A549 (cell line): ENCODE measurements at regions not wholly inside any gene's neighbourhood (a gene's known extent, or its start where the extent isn't known, plus 50 kb on each side); places are given as distances from the start of the nearest gene placed in this dataset.

Source experiments
- ATAC-seq, 2 experiments: fragments of 200-7000 bp in 1 of 2; fragments of >200 bp in 1 of 2; cut with Nextera tagmentation in 1 of 2; cut with Tn5 transposase in 1 of 2; 3 replicates each; pipeline versions ENCODE4 v1.8.0 to v1.9.1; 2018 to 2020; ENCODE audit warnings: mild to moderate bottlenecking in 1 of 2, moderate library complexity in 1 of 2
- CTCF ChIA-PET: fragments of 300-600 bp; sonication (Branson Sonifier 250); formaldehyde crosslinking; extraction: SDS; loops from one replicate; lab custom pipeline; 2021; ENCODE audit warnings: antibody characterized with exemption, inconsistent platforms; lab: Yijun Ruan, JAX
- POLR2A ChIA-PET: fragments of 350-600 bp; formaldehyde crosslinking; extraction: SDS; loops from one replicate; lab custom pipeline; 2021; ENCODE audit warnings: antibody characterized with exemption, inconsistent platforms; lab: Yijun Ruan, JAX
- DNase-seq, 2 experiments: peaks; one replicate each; pipeline versions ENCODE4 v3.0.0 to v3.0.0-alpha.2; 2011 to 2016; ENCODE audit warnings: low read depth in 1 of 2, low spot score in 1 of 2
- FAIRE-seq: peaks from 2 replicates; lab custom pipeline; 2011; peaks lifted over from hg19 to GRCh38; lab: Jason Lieb, UNC
- H3K27ac ChIP-seq, 2 experiments: fragments of >200 bp; sonication (Bioruptor Twin); formaldehyde crosslinking; 3 replicates each; pipeline ENCODE4 v1.5.1; 2016 to 2017
- H3K4me1 ChIP-seq: fragments of >200 bp; sonication (Bioruptor Twin); formaldehyde crosslinking; 3 replicates; pipeline ENCODE4 v1.6.1; 2016
- H3K4me2 ChIP-seq: fragments of >200 bp; sonication (Bioruptor Twin); formaldehyde crosslinking; 3 replicates; pipeline ENCODE4 v1.6.1; 2016
- H3K4me3 ChIP-seq: fragments of >200 bp; sonication (Bioruptor Twin); formaldehyde crosslinking; 3 replicates; pipeline ENCODE4 v1.5.1; 2016
- H3K9me3 ChIP-seq: fragments of >200 bp; sonication (Bioruptor Twin); formaldehyde crosslinking; 3 replicates; pipeline ENCODE4 v1.6.1; 2016
- BHLHE40 ChIP-seq: IDR thresholded peaks from 2 replicates; pipeline ENCODE4 v1.6.1; 2012; ENCODE audit warnings: low read depth, low read length, inconsistent platforms
- CBX2 ChIP-seq: fragments of 200-600 bp; sonication (generic); IDR thresholded peaks from 2 replicates; pipeline ENCODE4 v1.6.1; 2016; ENCODE audit warnings: low read depth, mild to moderate bottlenecking, borderline replicate concordance
- CBX8 ChIP-seq: fragments of 200-600 bp; sonication (generic); IDR thresholded peaks from 2 replicates; pipeline ENCODE4 v1.6.1; 2016
- CHD2 ChIP-seq: fragments of 150-350 bp; IDR thresholded peaks from 2 replicates; pipeline ENCODE4 v1.6.1; 2014; ENCODE audit warnings: low read length; ENCODE audit not compliant: partially characterized antibody
- CHD4 ChIP-seq: fragments of 200-600 bp; sonication (generic); IDR thresholded peaks from 2 replicates; pipeline ENCODE4 v1.6.1; 2016; ENCODE audit warnings: antibody characterized with exemption, mild to moderate bottlenecking, borderline replicate concordance
- ESRRA ChIP-seq: fragments of 150-350 bp; IDR thresholded peaks from 2 replicates; pipeline ENCODE4 v1.6.1; 2014; ENCODE audit warnings: mild to moderate bottlenecking, low read length, borderline replicate concordance
- FOSL2 ChIP-seq, 2 experiments: fragments of 450-650 bp in 1 of 2; fragments of >200 bp in 1 of 2; sonication (Bioruptor Twin) in 1 of 2; formaldehyde crosslinking; IDR thresholded peaks; 2 replicates each; pipeline versions ENCODE4 v1.5.0 to v1.6.1; 2016 to 2020; ENCODE audit warnings: mild to moderate bottlenecking in 1 of 2, moderate library complexity in 1 of 2
- FOXS1 ChIP-seq: fragments of 250-450 bp; sonication (Bioruptor Pico); IDR thresholded peaks from 2 replicates; pipeline ENCODE4 v1.5.0; 2020; ENCODE audit warnings: mild to moderate bottlenecking, moderate library complexity
- HES2 ChIP-seq: fragments of >200 bp; sonication (Bioruptor Twin); formaldehyde crosslinking; IDR thresholded peaks from 2 replicates; pipeline ENCODE4 v1.6.1; 2016
- HOXB13 ChIP-seq: fragments of 250-450 bp; sonication (Bioruptor Pico); IDR thresholded peaks from 2 replicates; pipeline ENCODE4 v1.5.0; 2020; ENCODE audit warnings: low read depth, mild to moderate bottlenecking, moderate library complexity
- JUN ChIP-seq, 2 experiments: fragments of >200 bp; sonication (Bioruptor Twin); formaldehyde crosslinking; IDR thresholded peaks; 2 replicates in 1 of 2; 3 replicates in 1 of 2; pipeline ENCODE4 v1.6.1; 2016 to 2017
- JUNB ChIP-seq: fragments of >200 bp; sonication (Bioruptor Twin); formaldehyde crosslinking; IDR thresholded peaks from 2 replicates; pipeline ENCODE4 v1.6.1; 2016
- KDM5A ChIP-seq: fragments of 200-600 bp; sonication (generic); IDR thresholded peaks from 2 replicates; pipeline ENCODE4 v1.6.1; 2016; ENCODE audit warnings: antibody characterized with exemption, mild to moderate bottlenecking
- MAX ChIP-seq: IDR thresholded peaks from 2 replicates; pipeline ENCODE4 v1.6.1; 2012
- MYC ChIP-seq: IDR thresholded peaks from 2 replicates; pipeline ENCODE4 v1.6.1; 2012; ENCODE audit warnings: mild to moderate bottlenecking, inconsistent platforms, low read length, improper control_type of control experiment, borderline replicate concordance
- NFE2L2 ChIP-seq: fragments of 150-350 bp; conservative IDR thresholded peaks from 2 replicates; pipeline ENCODE4 v1.6.1; 2014; ENCODE audit warnings: low read length
- NPAS2 ChIP-seq: fragments of 250-450 bp; sonication (Bioruptor Pico); IDR thresholded peaks from 2 replicates; pipeline ENCODE4 v1.8.0; 2022; ENCODE audit warnings: mild to moderate bottlenecking, moderate library complexity, borderline replicate concordance
- POLR2A ChIP-seq: IDR thresholded peaks from 2 replicates; pipeline ENCODE4 v1.6.1; 2012; ENCODE audit warnings: mild to moderate bottlenecking, low read length
- RARB ChIP-seq: fragments of 250-450 bp; sonication (Bioruptor Pico); IDR thresholded peaks from 2 replicates; pipeline ENCODE4 v1.8.0; 2021; ENCODE audit warnings: mild to moderate bottlenecking, moderate library complexity
- REST ChIP-seq: fragments of 200-600 bp; sonication (generic); IDR thresholded peaks from 2 replicates; pipeline ENCODE4 v1.6.1; 2016; ENCODE audit warnings: antibody characterized with exemption, mild to moderate bottlenecking, moderate library complexity
- RFX5 ChIP-seq: fragments of 450-650 bp; IDR thresholded peaks from 2 replicates; pipeline ENCODE4 v1.7.1; 2014; ENCODE audit warnings: antibody characterized with exemption, mild to moderate bottlenecking, moderate library complexity
- SMC3 ChIP-seq: fragments of >200 bp; sonication (Bioruptor Twin); formaldehyde crosslinking; IDR thresholded peaks from 3 replicates; pipeline ENCODE4 v1.6.1; 2018; ENCODE audit warnings: inconsistent platforms
- SREBF2 ChIP-seq: fragments of 450-650 bp; IDR thresholded peaks from 2 replicates; pipeline ENCODE4 v1.6.1; 2014; ENCODE audit warnings: mild to moderate bottlenecking, moderate library complexity
- TFCP2L1 ChIP-seq: fragments of 250-450 bp; sonication (Bioruptor Pico); IDR thresholded peaks from 2 replicates; pipeline ENCODE4 v1.5.0; 2021; ENCODE audit warnings: mild to moderate bottlenecking
- ZC3H11A ChIP-seq: fragments of 450-650 bp; IDR thresholded peaks from 2 replicates; pipeline ENCODE4 v1.6.1; 2014; ENCODE audit warnings: antibody characterized with exemption, mild to moderate bottlenecking
- ZFP36 ChIP-seq: fragments of 450-650 bp; IDR thresholded peaks from 2 replicates; pipeline ENCODE4 v1.6.1; 2014; ENCODE audit warnings: borderline replicate concordance; ENCODE audit not compliant: partially characterized antibody
- ZNF302 ChIP-seq: fragments of 250-450 bp; sonication (Bioruptor Pico); IDR thresholded peaks from 2 replicates; pipeline ENCODE4 v1.9.0; 2021; ENCODE audit warnings: inconsistent platforms, mild to moderate bottlenecking, moderate library complexity
- WGBS: methylation state at CpG from one replicate; pipeline ENCODE4 v1.1.6; 2017; ENCODE audit errors: missing lambda C conversion rate; 5-methylcytosine and 5-hydroxymethylcytosine counted together

- CTCF ChIA-PET = interaction anchor here (1.2 kb wide), 1 partner anchor 43 kb away, joined by 3 read pairs; no protein-coding TSS in a partner anchor
- H3K4me1 ChIP-seq = no peaks in the 10 kb centered on the region
- POLR2A ChIA-PET = no interaction called here
- FAIRE-seq (no peak), DNase-seq (no peak), ATAC-seq (no peak)
- no peak overlapping the region for H3K4me3 ChIP-seq
- no peaks in the 10 kb centered on the region for H3K9me3 ChIP-seq
- no peak for TF ChIP-seq MAX
- no peak for TF ChIP-seq ESRRA
- no peak for TF ChIP-seq CHD2
- no peak for TF ChIP-seq POLR2A
- TF ChIP-seq NPAS2 (CRISPR knock-in tag) = no peak
- no peak for TF ChIP-seq SREBF2
- no peak for TF ChIP-seq KDM5A
- no peak for TF ChIP-seq FOXS1 (CRISPR knock-in tag)
- TF ChIP-seq ZC3H11A = no peak
- TF ChIP-seq HOXB13 (CRISPR knock-in tag) = no peak
- TF ChIP-seq FOSL2 (IDR thresholded peaks at IDR 0.05) = no peak
- no peak for TF ChIP-seq FOSL2 (CRISPR knock-in tag; IDR thresholded peaks at IDR 0.05)
- TF ChIP-seq NFE2L2 = no peak
- no peak for TF ChIP-seq CBX8
- TF ChIP-seq ZNF302 (CRISPR knock-in tag) = no peak
- no peak for TF ChIP-seq RARB
- TF ChIP-seq JUN (IDR thresholded peaks at IDR 0.05) = no peak
- no peak for TF ChIP-seq JUNB
- no peak for TF ChIP-seq ZFP36
- TF ChIP-seq BHLHE40 = no peak
- no peak for TF ChIP-seq SMC3
- 1% methylated on average over 2 of the region's 2 CpGs for WGBS
- H3K27ac ChIP-seq = no peak overlapping the region
- H3K4me2 ChIP-seq = no peak overlapping the region
Measured at GRCh38 chr7:52506325-52506724, 529.1 kb upstream of the POM121L12 start.

- DNase-seq (no peak), FAIRE-seq (no peak)
- H3K4me2 ChIP-seq = no peak overlapping the region
- TF ChIP-seq MYC (no peak), TFCP2L1 (CRISPR knock-in tag) (no peak), RFX5 (no peak), REST (no peak), CHD4 (no peak), CBX2 (no peak), HES2 (no peak)
- TF ChIP-seq, all 56 proteins: peak for 0
- 10% methylated on average over 2 of the region's 2 CpGs for WGBS
- Histone ChIP-seq H3K4me1 (no peaks in the 10 kb centered on the region), H3K9me3 (no peaks in the 10 kb centered on the region), H3K27ac (no peak overlapping the region), H3K4me3 (no peak overlapping the region)
- ChIA-PET CTCF (no interaction called here), POLR2A (no interaction called here)
- no peak for ATAC-seq
Measured at GRCh38 chr7:52504561-52504960, 530.9 kb upstream of the POM121L12 start.
